Calu3 (cell line): ENCODE measurements at regions not wholly inside any gene's neighbourhood (a gene's known extent, or its start where the extent isn't known, plus 50 kb on each side); places are given as distances from the start of the nearest gene placed in this dataset.

Source experiments
- BruUV-seq: library from RNA; stranded (reverse); fragments of 400-500 nt; replicated peaks from 2 replicates; lab custom pipeline; 2021; lab: Mats Ljungman, UMichigan
- CTCF ChIA-PET: fragments of 300-600 bp; sonication (Branson Sonifier 250); formaldehyde crosslinking; loops from one replicate; lab custom pipeline; 2022; ENCODE audit warnings: antibody characterized with exemption; lab: Charles Lee
- DNase-seq: peaks from one replicate; pipeline ENCODE4 v3.0.0; 2022
- H3K27ac Mint-ChIP-seq: one replicate; pipeline ENCODE4 v1.8.0; 2022; ENCODE audit warnings: mixed read lengths; ENCODE audit not compliant: unreplicated experiment
- H3K27me3 Mint-ChIP-seq: one replicate; pipeline ENCODE4 v1.8.0; 2022; ENCODE audit warnings: mixed read lengths; ENCODE audit not compliant: unreplicated experiment
- H3K36me3 Mint-ChIP-seq: one replicate; pipeline ENCODE4 v1.8.0; 2022; ENCODE audit warnings: mild to moderate bottlenecking, moderate library complexity, mixed read lengths; ENCODE audit not compliant: insufficient read depth, unreplicated experiment
- H3K4me1 Mint-ChIP-seq: one replicate; pipeline ENCODE4 v1.8.0; 2022; ENCODE audit warnings: mild to moderate bottlenecking, low read depth, mixed read lengths; ENCODE audit not compliant: unreplicated experiment
- H3K4me3 Mint-ChIP-seq: one replicate; pipeline ENCODE4 v1.8.0; 2022; ENCODE audit warnings: mild to moderate bottlenecking, low read depth, moderate library complexity, mixed read lengths; ENCODE audit not compliant: unreplicated experiment
- H3K9me3 Mint-ChIP-seq: one replicate; pipeline ENCODE4 v1.8.0; 2022; ENCODE audit warnings: low read depth, mixed read lengths; ENCODE audit not compliant: unreplicated experiment
- intact Hi-C: fragments of 100-400 bp; cut with micrococcal nuclease; formaldehyde crosslinking; loops from one replicate; pipeline ENCODE4 v1.10.0; 2022; ENCODE audit not compliant: unreplicated experiment
- TF ChIP-seq, protein P1 (sequence below): fragments of 200-600 bp; IDR thresholded peaks from one replicate; pipeline ENCODE4 v1.8.0; 2022; ENCODE audit warnings: antibody characterized with exemption; ENCODE audit not compliant: unreplicated experiment

DNA sequence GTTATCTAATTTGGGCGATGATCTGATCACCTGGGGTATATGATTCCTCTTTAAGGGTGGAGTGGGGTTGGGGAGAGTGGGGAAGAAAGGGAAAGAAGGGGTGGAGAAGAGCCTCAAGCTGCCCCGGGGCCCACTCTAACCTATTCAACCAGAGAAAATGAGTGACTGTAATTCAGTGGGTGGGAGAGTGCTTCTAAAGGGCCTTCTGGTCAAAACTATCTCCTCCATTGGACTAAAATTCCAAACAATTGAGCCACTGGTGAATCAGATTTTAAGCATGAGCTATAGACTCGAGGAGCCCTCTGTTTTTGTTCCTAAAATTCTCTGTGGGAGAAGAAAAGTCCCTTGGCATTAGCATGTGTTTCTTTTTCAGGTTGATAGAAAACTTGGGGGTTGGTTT lies 296.8 kb downstream of the CLIC5 start:
- H3K27me3 Mint-ChIP-seq = peaks cover 38% of the 10 kb centered on the region
- no peaks in the 10 kb centered on the region for H3K9me3 Mint-ChIP-seq
- no peak overlapping the region for H3K27ac Mint-ChIP-seq
- TF ChIP-seq, protein P1, sequence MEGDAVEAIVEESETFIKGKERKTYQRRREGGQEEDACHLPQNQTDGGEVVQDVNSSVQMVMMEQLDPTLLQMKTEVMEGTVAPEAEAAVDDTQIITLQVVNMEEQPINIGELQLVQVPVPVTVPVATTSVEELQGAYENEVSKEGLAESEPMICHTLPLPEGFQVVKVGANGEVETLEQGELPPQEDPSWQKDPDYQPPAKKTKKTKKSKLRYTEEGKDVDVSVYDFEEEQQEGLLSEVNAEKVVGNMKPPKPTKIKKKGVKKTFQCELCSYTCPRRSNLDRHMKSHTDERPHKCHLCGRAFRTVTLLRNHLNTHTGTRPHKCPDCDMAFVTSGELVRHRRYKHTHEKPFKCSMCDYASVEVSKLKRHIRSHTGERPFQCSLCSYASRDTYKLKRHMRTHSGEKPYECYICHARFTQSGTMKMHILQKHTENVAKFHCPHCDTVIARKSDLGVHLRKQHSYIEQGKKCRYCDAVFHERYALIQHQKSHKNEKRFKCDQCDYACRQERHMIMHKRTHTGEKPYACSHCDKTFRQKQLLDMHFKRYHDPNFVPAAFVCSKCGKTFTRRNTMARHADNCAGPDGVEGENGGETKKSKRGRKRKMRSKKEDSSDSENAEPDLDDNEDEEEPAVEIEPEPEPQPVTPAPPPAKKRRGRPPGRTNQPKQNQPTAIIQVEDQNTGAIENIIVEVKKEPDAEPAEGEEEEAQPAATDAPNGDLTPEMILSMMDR = no peak
- DNase-seq = no peak
- no peaks in the 10 kb centered on the region for H3K36me3 Mint-ChIP-seq
- H3K4me3 Mint-ChIP-seq = no peak overlapping the region
- H3K4me1 Mint-ChIP-seq = peaks cover 21% of the 10 kb centered on the region
- intact Hi-C loops = loop anchor here (5.0 kb wide), 1 partner anchor 632 kb away; no protein-coding TSS in a partner anchor
- CTCF ChIA-PET = no interaction called here
- BruUV-seq = no TSS peak

DNA sequence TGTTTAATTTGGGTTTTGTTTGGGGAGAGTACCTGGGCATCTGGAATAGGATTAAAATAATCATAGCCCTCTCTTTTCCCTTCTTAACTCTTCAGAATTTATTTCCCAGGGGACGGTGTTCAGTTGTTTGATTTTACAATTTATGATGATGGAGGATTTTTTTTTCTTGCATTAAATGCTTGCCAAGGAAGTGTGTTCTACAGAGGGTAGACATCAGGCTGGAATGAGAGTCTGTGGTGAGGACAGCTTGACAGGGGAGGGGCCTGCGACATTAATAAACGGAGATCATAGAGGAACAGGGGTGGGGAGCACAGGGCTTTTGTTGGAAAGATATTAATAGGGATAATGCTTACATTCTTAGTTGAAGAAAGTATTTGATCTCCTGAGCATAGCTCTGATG lies 297.5 kb downstream of the CLIC5 start:
- no peaks in the 10 kb centered on the region for H3K9me3 Mint-ChIP-seq
- no peaks in the 10 kb centered on the region for H3K36me3 Mint-ChIP-seq
- no peak overlapping the region for H3K27ac Mint-ChIP-seq
- peaks cover 38% of the 10 kb centered on the region for H3K27me3 Mint-ChIP-seq
- TF ChIP-seq, protein P1 = no peak
- DNase-seq = no peak
- intact Hi-C loops = loop anchor here (5.0 kb wide), 1 partner anchor 631 kb away; no protein-coding TSS in a partner anchor
- H3K4me1 Mint-ChIP-seq = peaks cover 21% of the 10 kb centered on the region
- CTCF ChIA-PET = no interaction called here
- no peak overlapping the region for H3K4me3 Mint-ChIP-seq
- BruUV-seq = no TSS peak

DNA sequence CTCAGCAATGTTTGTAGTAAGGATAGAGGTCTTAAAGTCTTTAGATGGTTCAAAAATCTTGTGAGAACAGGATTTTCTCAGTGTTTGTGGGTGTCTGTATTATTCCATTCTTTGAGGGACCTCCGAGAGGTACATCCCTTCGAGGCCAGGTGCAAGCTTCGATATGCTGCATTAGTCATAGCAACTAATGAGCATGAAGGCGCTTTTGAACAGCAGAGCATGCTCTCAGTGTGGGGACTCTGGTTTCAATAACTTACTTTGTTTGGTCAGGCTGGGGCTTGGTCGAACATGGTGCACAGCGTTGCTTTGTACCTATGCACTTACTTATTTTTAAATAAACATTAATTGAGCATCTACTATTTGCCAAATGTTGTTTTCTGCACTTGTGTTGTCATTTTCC lies 297.9 kb downstream of the CLIC5 start:
- no peak overlapping the region for H3K4me3 Mint-ChIP-seq
- H3K27me3 Mint-ChIP-seq = peaks cover 38% of the 10 kb centered on the region
- no TSS peak for BruUV-seq
- no peaks in the 10 kb centered on the region for H3K36me3 Mint-ChIP-seq
- H3K4me1 Mint-ChIP-seq = peaks cover 17% of the 10 kb centered on the region
- no peak for DNase-seq
- no peaks in the 10 kb centered on the region for H3K9me3 Mint-ChIP-seq
- CTCF ChIA-PET = no interaction called here
- intact Hi-C loops = loop anchor here (5.0 kb wide), 1 partner anchor 630 kb away; no protein-coding TSS in a partner anchor
- TF ChIP-seq, protein P1 = no peak
- no peak overlapping the region for H3K27ac Mint-ChIP-seq

DNA sequence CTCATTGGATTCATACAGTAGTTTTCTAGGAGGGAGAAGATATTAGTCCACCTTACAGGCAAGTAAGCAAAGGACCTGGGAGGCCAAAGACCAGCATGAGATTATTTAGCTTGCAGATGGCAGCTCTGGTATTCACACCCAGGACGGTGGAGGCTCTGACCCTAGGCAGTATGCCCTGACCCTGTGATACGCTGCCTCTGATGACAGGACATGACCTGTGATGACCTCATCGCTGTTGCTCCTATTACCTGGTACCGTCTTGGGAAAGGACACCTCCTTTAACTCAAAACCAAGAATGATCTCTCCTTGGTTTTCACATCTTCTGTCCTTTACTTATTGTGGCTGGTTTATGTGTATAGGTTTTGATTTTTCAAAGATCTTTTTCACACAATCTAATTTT lies 298.6 kb downstream of the CLIC5 start:
- TF ChIP-seq, protein P1 = no peak
- no TSS peak for BruUV-seq
- CTCF ChIA-PET = interaction anchor here (1.2 kb wide), 1 partner anchor 14 kb away, joined by 3 read pairs; no protein-coding TSS in a partner anchor
- no peak overlapping the region for H3K27ac Mint-ChIP-seq
- H3K9me3 Mint-ChIP-seq = no peaks in the 10 kb centered on the region
- H3K4me3 Mint-ChIP-seq = no peak overlapping the region
- H3K27me3 Mint-ChIP-seq = peaks cover 37% of the 10 kb centered on the region
- H3K4me1 Mint-ChIP-seq = peaks cover 15% of the 10 kb centered on the region
- intact Hi-C loops = loop anchor here (5.0 kb wide), 1 partner anchor 630 kb away; no protein-coding TSS in a partner anchor
- no peaks in the 10 kb centered on the region for H3K36me3 Mint-ChIP-seq
- no peak for DNase-seq
